ENCODE measurements at regions not wholly inside any gene's neighbourhood (a gene's known extent, or its start where the extent isn't known, plus 50 kb on each side); places are given as distances from the start of the nearest gene placed in this dataset.

DNA sequence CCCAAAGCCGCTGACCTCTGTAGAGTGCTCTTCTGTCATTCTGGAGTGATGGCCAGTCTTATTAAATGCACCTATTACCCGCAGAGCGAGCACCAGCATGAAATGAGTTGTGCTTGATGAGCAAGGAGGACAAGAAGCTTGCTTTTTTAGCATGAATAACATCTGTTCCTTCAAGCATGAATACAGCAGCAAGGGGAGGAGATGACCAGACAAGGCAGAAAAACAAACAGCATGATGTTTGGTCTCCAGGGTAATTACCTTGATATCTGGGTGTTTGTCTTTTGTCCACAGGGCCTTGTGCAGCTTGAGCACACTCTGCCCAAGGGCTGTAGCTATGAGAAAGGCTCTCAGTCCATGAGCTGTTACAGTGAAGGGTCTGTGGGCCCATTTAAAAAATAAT lies 324.8 kb upstream of the DDX53 start:
- TF ChIP-seq, protein P1, sequence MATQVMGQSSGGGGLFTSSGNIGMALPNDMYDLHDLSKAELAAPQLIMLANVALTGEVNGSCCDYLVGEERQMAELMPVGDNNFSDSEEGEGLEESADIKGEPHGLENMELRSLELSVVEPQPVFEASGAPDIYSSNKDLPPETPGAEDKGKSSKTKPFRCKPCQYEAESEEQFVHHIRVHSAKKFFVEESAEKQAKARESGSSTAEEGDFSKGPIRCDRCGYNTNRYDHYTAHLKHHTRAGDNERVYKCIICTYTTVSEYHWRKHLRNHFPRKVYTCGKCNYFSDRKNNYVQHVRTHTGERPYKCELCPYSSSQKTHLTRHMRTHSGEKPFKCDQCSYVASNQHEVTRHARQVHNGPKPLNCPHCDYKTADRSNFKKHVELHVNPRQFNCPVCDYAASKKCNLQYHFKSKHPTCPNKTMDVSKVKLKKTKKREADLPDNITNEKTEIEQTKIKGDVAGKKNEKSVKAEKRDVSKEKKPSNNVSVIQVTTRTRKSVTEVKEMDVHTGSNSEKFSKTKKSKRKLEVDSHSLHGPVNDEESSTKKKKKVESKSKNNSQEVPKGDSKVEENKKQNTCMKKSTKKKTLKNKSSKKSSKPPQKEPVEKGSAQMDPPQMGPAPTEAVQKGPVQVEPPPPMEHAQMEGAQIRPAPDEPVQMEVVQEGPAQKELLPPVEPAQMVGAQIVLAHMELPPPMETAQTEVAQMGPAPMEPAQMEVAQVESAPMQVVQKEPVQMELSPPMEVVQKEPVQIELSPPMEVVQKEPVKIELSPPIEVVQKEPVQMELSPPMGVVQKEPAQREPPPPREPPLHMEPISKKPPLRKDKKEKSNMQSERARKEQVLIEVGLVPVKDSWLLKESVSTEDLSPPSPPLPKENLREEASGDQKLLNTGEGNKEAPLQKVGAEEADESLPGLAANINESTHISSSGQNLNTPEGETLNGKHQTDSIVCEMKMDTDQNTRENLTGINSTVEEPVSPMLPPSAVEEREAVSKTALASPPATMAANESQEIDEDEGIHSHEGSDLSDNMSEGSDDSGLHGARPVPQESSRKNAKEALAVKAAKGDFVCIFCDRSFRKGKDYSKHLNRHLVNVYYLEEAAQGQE (IDR thresholded peaks at IDR 0.05; ENCODE audit: low read depth), result no peak
- TF ChIP-seq, protein P2, sequence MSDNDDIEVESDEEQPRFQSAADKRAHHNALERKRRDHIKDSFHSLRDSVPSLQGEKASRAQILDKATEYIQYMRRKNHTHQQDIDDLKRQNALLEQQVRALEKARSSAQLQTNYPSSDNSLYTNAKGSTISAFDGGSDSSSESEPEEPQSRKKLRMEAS (IDR thresholded peaks at IDR 0.05), result no peak
